ENCODE measurements at regions not wholly inside any gene's neighbourhood (a gene's known extent, or its start where the extent isn't known, plus 50 kb on each side); places are given as distances from the start of the nearest gene placed in this dataset.

GRCh38 chr12:107590413-107590812 lies 95.2 kb upstream of the PWP1 start:
- H3F3A ChIP-seq (ENCODE audit: low read depth): no peaks in the 10 kb centered on the region
- H3K79me2 ChIP-seq (ENCODE audit: insufficient read depth, low read length): no peaks in the 10 kb centered on the region
- no peaks in the 10 kb centered on the region for H3K27me3 ChIP-seq (ENCODE audit: insufficient read depth, low read length, poor library complexity, severe bottlenecking)
- H2AFZ ChIP-seq (ENCODE audit: low read length): no peak overlapping the region
- no peak overlapping the region for H3K4me3 ChIP-seq (ENCODE audit: low read length, poor library complexity, severe bottlenecking)
- H3K9me2 ChIP-seq (replicated peaks; ENCODE audit: low read depth, low read length): no peaks in the 10 kb centered on the region
- TF ChIP-seq CTCF (conservative IDR thresholded peaks at IDR 0.05; ENCODE audit: low read length): no peak
- no peak for TF ChIP-seq EZH2phosphoT487 (IDR thresholded peaks at IDR 0.05; ENCODE audit: borderline replicate concordance)
- no peaks in the 10 kb centered on the region; the same call in 1 of the 2 replicates for H3K9me3 ChIP-seq (ENCODE audit: insufficient read depth, low read depth, low read length)
- no peaks in the 10 kb centered on the region for H4K20me1 ChIP-seq (ENCODE audit: insufficient read depth, low read length, poor library complexity, severe bottlenecking)
- H3K36me3 ChIP-seq (ENCODE audit: insufficient read depth, low read length): no peaks in the 10 kb centered on the region
- no peak overlapping the region for H3K9ac ChIP-seq (ENCODE audit: low read depth, low read length, poor library complexity, severe bottlenecking)
- H3K4me1 ChIP-seq (ENCODE audit: insufficient read depth, low read length, poor library complexity, severe bottlenecking): peaks cover 2% of the 10 kb centered on the region
- no peak overlapping the region for H3K4me2 ChIP-seq (ENCODE audit: low read depth, low read length, poor library complexity, severe bottlenecking)

GRCh38 chr12:107590814-107591375 lies 94.7 kb upstream of the PWP1 start:
- Histone ChIP-seq H4K20me1 (ENCODE audit: insufficient read depth, low read length, poor library complexity, severe bottlenecking) (no peaks in the 10 kb centered on the region), H3K9me3 (ENCODE audit: insufficient read depth, low read depth, low read length) (no peaks in the 10 kb centered on the region; the same call in 1 of the 2 replicates), H3K4me3 (ENCODE audit: low read length, poor library complexity, severe bottlenecking) (no peak overlapping the region), H3K4me1 (ENCODE audit: insufficient read depth, low read length, poor library complexity, severe bottlenecking) (no peaks in the 10 kb centered on the region), H3K9me2 (replicated peaks; ENCODE audit: low read depth, low read length) (no peaks in the 10 kb centered on the region), H2AFZ (ENCODE audit: low read length) (no peak overlapping the region), H3K9ac (ENCODE audit: low read depth, low read length, poor library complexity, severe bottlenecking) (no peak overlapping the region), H3K4me2 (ENCODE audit: low read depth, low read length, poor library complexity, severe bottlenecking) (no peak overlapping the region), H3F3A (ENCODE audit: low read depth) (no peaks in the 10 kb centered on the region), H3K27me3 (ENCODE audit: insufficient read depth, low read length, poor library complexity, severe bottlenecking) (no peaks in the 10 kb centered on the region), H3K79me2 (ENCODE audit: insufficient read depth, low read length) (no peaks in the 10 kb centered on the region), H3K36me3 (ENCODE audit: insufficient read depth, low read length) (no peaks in the 10 kb centered on the region)
- TF ChIP-seq CTCF (conservative IDR thresholded peaks at IDR 0.05; ENCODE audit: low read length): no peak
- no peak for TF ChIP-seq EZH2phosphoT487 (IDR thresholded peaks at IDR 0.05; ENCODE audit: borderline replicate concordance)

GRCh38 chr12:107593713-107594381 lies 91.8 kb upstream of the PWP1 start:
- Histone ChIP-seq H3K4me3 (ENCODE audit: low read length, poor library complexity, severe bottlenecking) (no peak overlapping the region), H2AFZ (ENCODE audit: low read length) (no peak overlapping the region), H3K9me2 (replicated peaks; ENCODE audit: low read depth, low read length) (no peaks in the 10 kb centered on the region), H3K9ac (ENCODE audit: low read depth, low read length, poor library complexity, severe bottlenecking) (no peak overlapping the region), H3K4me1 (ENCODE audit: insufficient read depth, low read length, poor library complexity, severe bottlenecking) (no peaks in the 10 kb centered on the region), H3K27me3 (ENCODE audit: insufficient read depth, low read length, poor library complexity, severe bottlenecking) (no peaks in the 10 kb centered on the region), H3K79me2 (ENCODE audit: insufficient read depth, low read length) (no peaks in the 10 kb centered on the region), H3K4me2 (ENCODE audit: low read depth, low read length, poor library complexity, severe bottlenecking) (no peak overlapping the region), H3F3A (ENCODE audit: low read depth) (no peaks in the 10 kb centered on the region), H4K20me1 (ENCODE audit: insufficient read depth, low read length, poor library complexity, severe bottlenecking) (no peaks in the 10 kb centered on the region), H3K36me3 (ENCODE audit: insufficient read depth, low read length) (no peaks in the 10 kb centered on the region), H3K9me3 (ENCODE audit: insufficient read depth, low read depth, low read length) (no peaks in the 10 kb centered on the region; the same call in 1 of the 2 replicates)
- TF ChIP-seq CTCF (conservative IDR thresholded peaks at IDR 0.05; ENCODE audit: low read length) (no peak), EZH2phosphoT487 (IDR thresholded peaks at IDR 0.05; ENCODE audit: borderline replicate concordance) (no peak)
